GM23248 (cell line): ENCODE measurements at regions not wholly inside any gene's neighbourhood (a gene's known extent, or its start where the extent isn't known, plus 50 kb on each side); places are given as distances from the start of the nearest gene placed in this dataset.

Source experiments
- DNase-seq: peaks from one replicate; pipeline ENCODE4 v3.0.0-alpha.2; 2015
- H2AFZ ChIP-seq: fragments of 200-600 bp; sonication (generic); 2 replicates; pipeline ENCODE4 v1.6.1; 2016; ENCODE audit warnings: antibody characterized with exemption
- H3F3A ChIP-seq: fragments of 200-600 bp; sonication (generic); 2 replicates; pipeline ENCODE4 v1.6.1; 2016; ENCODE audit warnings: mild to moderate bottlenecking, antibody characterized with exemption, mixed run types; ENCODE audit not compliant: insufficient read depth
- H3K27ac ChIP-seq: fragments of 200-600 bp; sonication (generic); 2 replicates; pipeline ENCODE4 v1.5.1; 2016; ENCODE audit warnings: mild to moderate bottlenecking
- H3K27me3 ChIP-seq: fragments of 200-600 bp; sonication (generic); replicated peaks from 2 replicates; pipeline ENCODE4 v1.6.1; 2016; ENCODE audit warnings: mild to moderate bottlenecking; ENCODE audit not compliant: insufficient read depth
- H3K36me3 ChIP-seq: fragments of 200-600 bp; sonication (generic); 2 replicates; pipeline ENCODE4 v1.6.1; 2016; ENCODE audit warnings: low read depth, mild to moderate bottlenecking
- H3K4me1 ChIP-seq: fragments of 200-600 bp; sonication (generic); 2 replicates; pipeline ENCODE4 v1.6.1; 2016; ENCODE audit warnings: mild to moderate bottlenecking; ENCODE audit not compliant: insufficient read depth
- H3K4me2 ChIP-seq: fragments of 200-600 bp; sonication (generic); one replicate; pipeline ENCODE4 v1.6.1; 2016; ENCODE audit warnings: mild to moderate bottlenecking; ENCODE audit not compliant: unreplicated experiment
- H3K4me3 ChIP-seq: fragments of 200-600 bp; sonication (generic); 2 replicates; pipeline ENCODE4 v1.5.1; 2016; ENCODE audit warnings: mild to moderate bottlenecking
- H3K79me2 ChIP-seq: fragments of 200-600 bp; sonication (generic); 2 replicates; pipeline ENCODE4 v1.6.1; 2016; ENCODE audit warnings: mild to moderate bottlenecking; ENCODE audit not compliant: insufficient read depth
- H3K9ac ChIP-seq: fragments of 200-600 bp; sonication (generic); 2 replicates; pipeline ENCODE4 v1.6.1; 2016; ENCODE audit warnings: mild to moderate bottlenecking
- H3K9me2 ChIP-seq: fragments of 200-600 bp; sonication (generic); 2 replicates; pipeline ENCODE4 v1.6.1; 2016; ENCODE audit warnings: mixed run types, mild to moderate bottlenecking, moderate library complexity; ENCODE audit not compliant: insufficient read depth
- H3K9me3 ChIP-seq: fragments of 200-600 bp; sonication (generic); one replicate; pipeline ENCODE4 v1.6.1; 2017; ENCODE audit warnings: low read depth
- H4K20me1 ChIP-seq: fragments of 200-600 bp; sonication (generic); 2 replicates; pipeline ENCODE4 v1.6.0; 2016; ENCODE audit not compliant: insufficient read depth
- EZH2 ChIP-seq: fragments of 200-600 bp; sonication (generic); IDR thresholded peaks from 2 replicates; pipeline ENCODE4 v1.6.1; 2018; ENCODE audit warnings: antibody characterized with exemption, mild to moderate bottlenecking; ENCODE audit not compliant: insufficient read depth, poor library complexity, severe bottlenecking
- EZH2phosphoT487 ChIP-seq: fragments of 200-600 bp; sonication (generic); IDR thresholded peaks from 2 replicates; pipeline ENCODE4 v1.6.1; 2018; ENCODE audit warnings: antibody characterized with exemption, moderate library complexity, mild to moderate bottlenecking, low read depth; ENCODE audit not compliant: insufficient read depth
- WGBS, 2 experiments: methylation state at CpG; one replicate each; pipeline ENCODE4 v1.1.6; 2015 to 2017; ENCODE audit warnings: low lambda C conversion rate in 2 of 2, low coverage in 1 of 2; ENCODE audit errors: missing lambda C conversion rate in 2 of 2; 5-methylcytosine and 5-hydroxymethylcytosine counted together
- in situ Hi-C: fragments of 300-500 bp; cut with MboI; formaldehyde crosslinking; loops from 2 replicates; pipeline ENCODE4 v1.15.0; 2020

GRCh38 chr1:121515235-121515634, 330.5 kb downstream of the SRGAP2C start:
- no peaks in the 10 kb centered on the region for H4K20me1 ChIP-seq
- WGBS, 2 experiments: 39 to 43% methylated on average over 2 of the region's 2 CpGs
- no peak for TF ChIP-seq EZH2phosphoT487
- no peak for TF ChIP-seq EZH2

GRCh38 chr1:121516234-121516967, 331.6 kb downstream of the SRGAP2C start:
- no peaks in the 10 kb centered on the region for H3F3A ChIP-seq
- no peaks in the 10 kb centered on the region for H3K9me2 ChIP-seq
- H3K79me2 ChIP-seq: no peaks in the 10 kb centered on the region
- no peak overlapping the region for H3K4me3 ChIP-seq
- H3K9ac ChIP-seq: no peak overlapping the region
- TF ChIP-seq EZH2 (no peak), EZH2phosphoT487 (no peak)
- H3K4me2 ChIP-seq: no peak overlapping the region
- H3K9me3 ChIP-seq: no peaks in the 10 kb centered on the region
- no peaks in the 10 kb centered on the region for H3K4me1 ChIP-seq
- no peak overlapping the region for H3K27ac ChIP-seq
- in situ Hi-C loops: no loop called here
- H2AFZ ChIP-seq: no peak overlapping the region
- no peak for DNase-seq
- 31 to 46% methylated on average over 8 of the region's 8 CpGs for WGBS, 2 experiments
- no peaks in the 10 kb centered on the region for H3K36me3 ChIP-seq
- H4K20me1 ChIP-seq: no peaks in the 10 kb centered on the region
- H3K27me3 ChIP-seq: peaks cover 50% of the 10 kb centered on the region

More at GRCh38 chr1:121515235-121515634, 330.5 kb downstream of the SRGAP2C start:
- no peaks in the 10 kb centered on the region for H3K9me2 ChIP-seq
- H3K9ac ChIP-seq: no peak overlapping the region
- no peaks in the 10 kb centered on the region for H3F3A ChIP-seq
- H3K9me3 ChIP-seq: no peaks in the 10 kb centered on the region
- no peak overlapping the region for H3K27ac ChIP-seq
- H3K27me3 ChIP-seq: peaks cover 40% of the 10 kb centered on the region
- no peak overlapping the region for H2AFZ ChIP-seq
- H3K36me3 ChIP-seq: no peaks in the 10 kb centered on the region
- in situ Hi-C loops: no loop called here
- H3K79me2 ChIP-seq: no peaks in the 10 kb centered on the region
- H3K4me3 ChIP-seq: no peak overlapping the region
- no peak for DNase-seq
- H3K4me2 ChIP-seq: no peak overlapping the region
- no peaks in the 10 kb centered on the region for H3K4me1 ChIP-seq

- H3K36me3 ChIP-seq: no peaks in the 10 kb centered on the region
- in situ Hi-C loops: no loop called here
- no peak overlapping the region for H2AFZ ChIP-seq
- H3K4me2 ChIP-seq: no peak overlapping the region
- H3K4me3 ChIP-seq: no peak overlapping the region
- H3F3A ChIP-seq: no peaks in the 10 kb centered on the region
- H3K9ac ChIP-seq: no peak overlapping the region
- WGBS, 2 experiments: 66 to 68% methylated on average over 9 of the region's 9 CpGs
- H3K9me2 ChIP-seq: no peaks in the 10 kb centered on the region
- no peak for DNase-seq
- H3K9me3 ChIP-seq: no peaks in the 10 kb centered on the region
- no peaks in the 10 kb centered on the region for H3K4me1 ChIP-seq
- H3K27me3 ChIP-seq: peaks cover 57% of the 10 kb centered on the region
- no peaks in the 10 kb centered on the region for H4K20me1 ChIP-seq
- TF ChIP-seq EZH2 (no peak), EZH2phosphoT487 (no peak)
- H3K79me2 ChIP-seq: no peaks in the 10 kb centered on the region
- no peak overlapping the region for H3K27ac ChIP-seq
Measured at GRCh38 chr1:121517586-121518230, 332.9 kb downstream of the SRGAP2C start.

GRCh38 chr1:121518726-121519041, 333.9 kb downstream of the SRGAP2C start:
- 13 to 19% methylated on average over 8 of the region's 8 CpGs for WGBS, 2 experiments
- H3K4me1 ChIP-seq: no peaks in the 10 kb centered on the region
- H3K79me2 ChIP-seq: no peaks in the 10 kb centered on the region
- H3K9me2 ChIP-seq: no peaks in the 10 kb centered on the region
- no peak for TF ChIP-seq EZH2
- H3K4me3 ChIP-seq: peak overlapping the region; percentile 52; the same call in 1 of the 2 replicates
- no peaks in the 10 kb centered on the region for H3K9me3 ChIP-seq
- no peak for DNase-seq
- no peak overlapping the region for H3K9ac ChIP-seq
- H4K20me1 ChIP-seq: no peaks in the 10 kb centered on the region
- H3K27me3 ChIP-seq: peaks cover 57% of the 10 kb centered on the region
- H3K36me3 ChIP-seq: no peaks in the 10 kb centered on the region
- no peaks in the 10 kb centered on the region for H3F3A ChIP-seq
- no peak overlapping the region for H2AFZ ChIP-seq
- in situ Hi-C loops: no loop called here
- H3K4me2 ChIP-seq: no peak overlapping the region
- H3K27ac ChIP-seq: no peak overlapping the region
